Neural progenitor cell (in vitro differentiated cells): ENCODE measurements at regions not wholly inside any gene's neighbourhood (a gene's known extent, or its start where the extent isn't known, plus 50 kb on each side); places are given as distances from the start of the nearest gene placed in this dataset.

Source experiments
- DNase-seq: peaks from one replicate; pipeline ENCODE4 v3.0.0-alpha.2; 2016; ENCODE audit warnings: low spot score
- H2AFZ ChIP-seq: fragments of 200-600 bp; sonication (generic); replicated peaks from 2 replicates; pipeline ENCODE4 v1.6.1; 2016; ENCODE audit warnings: antibody characterized with exemption
- H3F3A ChIP-seq: fragments of 200-600 bp; sonication (generic); 2 replicates; pipeline ENCODE4 v1.6.1; 2016; ENCODE audit warnings: antibody characterized with exemption, low read depth
- H3K27ac ChIP-seq: fragments of 200-600 bp; sonication (generic); 2 replicates; pipeline ENCODE4 v1.5.1; 2016; ENCODE audit warnings: mild to moderate bottlenecking
- H3K27me3 ChIP-seq: fragments of 200-600 bp; sonication (generic); 2 replicates; pipeline ENCODE4 v1.6.1; 2016; ENCODE audit warnings: mild to moderate bottlenecking, moderate library complexity
- H3K36me3 ChIP-seq: fragments of 200-600 bp; sonication (generic); 2 replicates; pipeline ENCODE4 v1.5.1; 2016
- H3K4me1 ChIP-seq: fragments of 200-600 bp; sonication (generic); 2 replicates; pipeline ENCODE4 v1.6.1; 2016; ENCODE audit warnings: mixed run types
- H3K4me2 ChIP-seq: fragments of 200-600 bp; sonication (generic); 2 replicates; pipeline ENCODE4 v1.6.1; 2016
- H3K4me3 ChIP-seq: fragments of 200-600 bp; sonication (generic); 2 replicates; pipeline ENCODE4 v1.5.1; 2016
- H3K79me2 ChIP-seq: fragments of 200-600 bp; sonication (generic); 2 replicates; pipeline ENCODE4 v1.6.1; 2016; ENCODE audit warnings: low read depth
- H3K9ac ChIP-seq: fragments of 200-600 bp; sonication (generic); 2 replicates; pipeline ENCODE4 v1.6.1; 2016
- H3K9me3 ChIP-seq: fragments of 200-600 bp; sonication (generic); 2 replicates; pipeline ENCODE4 v1.5.1; 2016; ENCODE audit warnings: low read depth
- H4K20me1 ChIP-seq: fragments of 200-600 bp; sonication (generic); 2 replicates; pipeline ENCODE4 v1.6.1; 2016; ENCODE audit warnings: low read depth
- H3K27ac Mint-ChIP-seq: 3 replicates; pipeline ENCODE4 v1.8.0; 2021; ENCODE audit warnings: mixed read lengths
- H3K27me3 Mint-ChIP-seq: 2 replicates; pipeline ENCODE4 v1.8.0; 2022; ENCODE audit warnings: low read depth, mild to moderate bottlenecking, inconsistent platforms, moderate library complexity, mixed read lengths; ENCODE audit not compliant: insufficient read depth
- H3K36me3 Mint-ChIP-seq: 3 replicates; pipeline ENCODE4 v1.8.0; 2021; ENCODE audit warnings: mixed read lengths
- H3K4me1 Mint-ChIP-seq: 3 replicates; pipeline ENCODE4 v1.8.0; 2021; ENCODE audit warnings: mixed read lengths
- H3K4me3 Mint-ChIP-seq: 3 replicates; pipeline ENCODE4 v1.8.0; 2021; ENCODE audit warnings: mild to moderate bottlenecking, moderate library complexity, mixed read lengths
- H3K9me3 Mint-ChIP-seq: 3 replicates; pipeline ENCODE4 v1.8.0; 2020; ENCODE audit warnings: mixed read lengths
- CTCF ChIP-seq: fragments of 200-600 bp; sonication (generic); IDR thresholded peaks from 2 replicates; pipeline ENCODE4 v1.5.1; 2017; ENCODE audit warnings: antibody characterized with exemption, mild to moderate bottlenecking
- EZH2 ChIP-seq: fragments of 200-600 bp; sonication (generic); IDR thresholded peaks from 2 replicates; pipeline ENCODE4 v1.6.1; 2017; ENCODE audit warnings: antibody characterized with exemption, mild to moderate bottlenecking, moderate library complexity
- EZH2phosphoT487 ChIP-seq: fragments of 200-600 bp; sonication (generic); IDR thresholded peaks from 2 replicates; pipeline ENCODE4 v1.6.1; 2017; ENCODE audit warnings: antibody characterized with exemption

- no peaks in the 10 kb centered on the region for H3K27me3 ChIP-seq
- no peak overlapping the region for H3K4me3 ChIP-seq
- H2AFZ ChIP-seq: no peak overlapping the region
- H3K4me3 Mint-ChIP-seq: no peak overlapping the region
- H3F3A ChIP-seq: no peaks in the 10 kb centered on the region
- no peaks in the 10 kb centered on the region for H3K36me3 ChIP-seq
- H3K4me1 ChIP-seq: no peaks in the 10 kb centered on the region
- TF ChIP-seq EZH2phosphoT487: no peak
- no peak for TF ChIP-seq EZH2
- TF ChIP-seq CTCF: no peak
- no peaks in the 10 kb centered on the region for H3K36me3 Mint-ChIP-seq
- H3K9me3 Mint-ChIP-seq: peaks cover 11% of the 10 kb centered on the region
- H3K4me1 Mint-ChIP-seq: peaks cover 22% of the 10 kb centered on the region
- H3K27ac ChIP-seq: no peak overlapping the region
- no peaks in the 10 kb centered on the region for H4K20me1 ChIP-seq
- H3K4me2 ChIP-seq: no peak overlapping the region
- H3K27ac Mint-ChIP-seq: peak overlapping the region; percentile 53
- no peaks in the 10 kb centered on the region for H3K79me2 ChIP-seq
- H3K27me3 Mint-ChIP-seq: peaks cover 13% of the 10 kb centered on the region
- H3K9ac ChIP-seq: no peak overlapping the region
- H3K9me3 ChIP-seq: no peaks in the 10 kb centered on the region
- DNase-seq: no peak
Observed at GRCh38 chr10:69712342-69712741, 82.3 kb downstream of the FAM241B start.

GRCh38 chr10:69714572-69714971, 84.5 kb downstream of the FAM241B start:
- Histone ChIP-seq H3K36me3 (no peaks in the 10 kb centered on the region), H3K79me2 (no peaks in the 10 kb centered on the region), H4K20me1 (no peaks in the 10 kb centered on the region), H3K4me2 (no peak overlapping the region), H3F3A (no peaks in the 10 kb centered on the region), H3K27ac (no peak overlapping the region), H3K27me3 (no peaks in the 10 kb centered on the region), H3K9ac (no peak overlapping the region), H3K9me3 (no peaks in the 10 kb centered on the region), H3K4me3 (no peak overlapping the region), H3K4me1 (no peaks in the 10 kb centered on the region), H2AFZ (no peak overlapping the region)
- Mint-ChIP-seq H3K27ac (peak overlapping the region; percentile 81), H3K4me1 (peaks cover 22% of the 10 kb centered on the region), H3K4me3 (no peak overlapping the region), H3K27me3 (peaks cover 13% of the 10 kb centered on the region), H3K36me3 (no peaks in the 10 kb centered on the region), H3K9me3 (no peaks in the 10 kb centered on the region)
- no peak for DNase-seq
- TF ChIP-seq EZH2 (no peak), EZH2phosphoT487 (no peak), CTCF (no peak)

GRCh38 chr10:69715156-69715898, 85.3 kb downstream of the FAM241B start:
- no peaks in the 10 kb centered on the region for H3K9me3 ChIP-seq
- no peak overlapping the region for H3K4me2 ChIP-seq
- no peak for TF ChIP-seq EZH2
- no peak for TF ChIP-seq EZH2phosphoT487
- TF ChIP-seq CTCF: no peak
- no peak overlapping the region for H2AFZ ChIP-seq
- H3K36me3 ChIP-seq: no peaks in the 10 kb centered on the region
- Mint-ChIP-seq H3K27me3 (peaks cover 13% of the 10 kb centered on the region), H3K9me3 (no peaks in the 10 kb centered on the region), H3K27ac (no peak overlapping the region), H3K4me1 (peaks cover 15% of the 10 kb centered on the region), H3K36me3 (no peaks in the 10 kb centered on the region), H3K4me3 (no peak overlapping the region)
- H3K9ac ChIP-seq: no peak overlapping the region
- no peaks in the 10 kb centered on the region for H3K4me1 ChIP-seq
- H4K20me1 ChIP-seq: no peaks in the 10 kb centered on the region
- H3F3A ChIP-seq: no peaks in the 10 kb centered on the region
- no peak for DNase-seq
- no peaks in the 10 kb centered on the region for H3K27me3 ChIP-seq
- H3K4me3 ChIP-seq: no peak overlapping the region
- H3K79me2 ChIP-seq: no peaks in the 10 kb centered on the region
- H3K27ac ChIP-seq: no peak overlapping the region
